GM19240 (cell line): ENCODE measurements at regions not wholly inside any gene's neighbourhood (a gene's known extent, or its start where the extent isn't known, plus 50 kb on each side); places are given as distances from the start of the nearest gene placed in this dataset.

Experiments used
- DNase-seq: peaks from one replicate; pipeline ENCODE4 v3.0.0; 2011; ENCODE audit warnings: low spot score; ENCODE audit not compliant: insufficient read length

- DNase-seq: no peak
Observed at GRCh38 chr13:40328091-40328490, 338.4 kb downstream of the FOXO1 start.

GRCh38 chr13:40329781-40330485 lies 336.5 kb downstream of the FOXO1 start:
- DNase-seq: no peak

DNA sequence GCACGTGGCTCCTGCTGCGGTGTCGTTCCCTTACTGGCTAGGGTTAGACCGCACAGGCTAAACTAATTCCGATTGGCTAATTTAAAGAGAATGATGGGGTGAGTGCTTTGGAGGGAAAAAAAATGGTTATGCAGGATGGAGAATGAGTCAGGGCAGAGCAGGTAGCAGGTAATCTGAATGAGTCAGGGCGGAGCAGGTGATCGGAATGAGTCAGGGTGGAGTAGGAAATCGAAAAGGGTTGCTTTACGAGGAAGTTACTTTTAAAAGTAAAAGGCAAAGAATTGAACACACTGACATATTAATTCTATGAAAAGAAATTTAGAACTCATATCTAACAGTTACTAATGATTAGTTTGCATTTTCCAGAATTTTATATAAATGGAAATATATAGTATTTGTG lies 335.5 kb downstream of the FOXO1 start:
- DNase-seq: no peak

- DNase-seq: no peak
Observed at GRCh38 chr13:40331802-40332201, 334.6 kb downstream of the FOXO1 start.

GRCh38 chr13:40333226-40333625 lies 333.2 kb downstream of the FOXO1 start:
- DNase-seq: no peak

GRCh38 chr13:40334031-40334430 lies 332.4 kb downstream of the FOXO1 start:
- DNase-seq: no peak

GRCh38 chr13:40334616-40335015 lies 331.8 kb downstream of the FOXO1 start:
- DNase-seq: no peak

GRCh38 chr13:40336228-40337221 lies 329.9 kb downstream of the FOXO1 start:
- DNase-seq: no peak

DNA sequence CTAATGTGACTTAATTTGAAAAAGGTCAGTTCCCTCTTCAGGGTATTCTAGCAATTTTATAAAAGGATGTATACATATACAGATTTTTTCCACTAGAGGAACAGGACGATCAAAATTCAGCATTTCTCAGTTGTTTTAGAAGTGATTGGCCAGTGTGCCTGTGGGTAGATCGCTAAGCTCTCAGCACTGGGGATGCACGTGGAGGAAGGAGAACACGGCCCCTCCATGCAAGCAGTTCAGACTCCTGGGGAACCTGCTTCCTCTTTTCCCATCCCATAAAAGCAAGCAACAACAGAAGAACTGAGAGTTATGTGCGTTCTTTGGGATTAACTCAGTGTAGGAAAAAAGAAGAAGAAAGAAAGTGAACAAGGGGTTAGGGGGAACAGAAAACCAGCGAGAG lies 328.8 kb downstream of the FOXO1 start:
- no peak for DNase-seq

- no peak for DNase-seq
Observed at GRCh38 chr13:40338217-40338616, 328.2 kb downstream of the FOXO1 start.

- DNase-seq: no peak
Observed at GRCh38 chr13:40340368-40341095, 325.9 kb downstream of the FOXO1 start.

GRCh38 chr13:40341096-40341471 lies 325.4 kb downstream of the FOXO1 start:
- DNase-seq: no peak

DNA sequence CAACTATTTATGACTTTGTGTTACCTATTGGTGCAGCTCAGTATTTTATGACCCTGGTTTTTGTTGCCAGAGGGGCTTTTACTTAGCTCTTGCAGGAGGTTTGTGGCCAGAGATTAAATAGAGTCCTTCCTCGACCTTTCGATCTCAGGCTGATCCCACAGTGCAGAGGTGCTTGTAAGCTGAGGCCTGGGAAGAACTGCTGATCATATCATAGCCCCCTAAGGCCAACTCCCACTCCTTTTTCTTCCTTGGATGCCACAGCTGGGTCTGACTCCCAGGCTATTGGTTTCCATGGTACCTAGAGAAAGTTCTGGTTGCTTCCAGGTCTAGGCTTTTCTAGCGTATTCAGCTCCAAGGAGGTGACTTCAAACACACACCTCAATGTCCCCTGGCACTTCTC lies 324.9 kb downstream of the FOXO1 start:
- no peak for DNase-seq

DNA sequence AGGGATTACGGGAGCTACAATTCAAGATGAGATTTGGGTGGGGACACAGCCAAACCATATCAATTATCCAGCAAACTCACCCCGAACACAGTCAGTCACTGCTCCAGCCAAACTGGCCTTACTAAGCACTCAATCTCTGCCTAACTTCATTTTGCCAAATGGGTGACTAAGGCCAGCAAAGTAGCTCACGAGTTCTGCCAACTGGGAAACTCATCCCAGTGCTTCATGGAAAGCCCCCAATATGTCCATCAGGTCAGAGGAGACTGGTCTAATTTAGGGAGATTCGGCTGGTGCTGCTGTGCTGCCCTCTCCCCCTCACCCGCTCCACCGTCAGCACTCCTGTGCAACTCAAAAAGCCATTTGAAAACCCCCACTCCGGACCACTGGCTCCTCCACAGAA lies 324.0 kb downstream of the FOXO1 start:
- no peak for DNase-seq

DNA sequence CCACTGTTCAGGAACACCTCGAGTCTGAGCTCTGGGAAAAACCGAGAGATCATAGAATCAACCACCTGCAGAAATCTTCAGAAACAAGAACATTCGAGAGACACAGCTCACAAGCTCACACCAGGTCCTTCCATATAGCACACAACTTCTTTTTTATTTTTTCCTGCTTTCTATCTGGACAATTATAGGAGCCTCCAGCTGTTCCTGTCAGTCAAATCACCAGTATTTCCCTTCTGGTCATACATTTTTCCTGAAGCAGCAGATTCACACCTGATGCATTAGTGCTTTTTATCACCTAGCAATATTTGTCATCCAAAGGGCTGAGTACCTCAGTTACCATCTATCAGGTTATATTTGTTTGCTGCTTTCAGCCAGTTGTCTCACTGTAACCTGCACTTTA lies 323.5 kb downstream of the FOXO1 start:
- DNase-seq: no peak

- no peak for DNase-seq
Observed at GRCh38 chr13:40343550-40344269, 322.7 kb downstream of the FOXO1 start.

- no peak for DNase-seq
Observed at GRCh38 chr13:40344270-40345148, 321.9 kb downstream of the FOXO1 start.

DNA sequence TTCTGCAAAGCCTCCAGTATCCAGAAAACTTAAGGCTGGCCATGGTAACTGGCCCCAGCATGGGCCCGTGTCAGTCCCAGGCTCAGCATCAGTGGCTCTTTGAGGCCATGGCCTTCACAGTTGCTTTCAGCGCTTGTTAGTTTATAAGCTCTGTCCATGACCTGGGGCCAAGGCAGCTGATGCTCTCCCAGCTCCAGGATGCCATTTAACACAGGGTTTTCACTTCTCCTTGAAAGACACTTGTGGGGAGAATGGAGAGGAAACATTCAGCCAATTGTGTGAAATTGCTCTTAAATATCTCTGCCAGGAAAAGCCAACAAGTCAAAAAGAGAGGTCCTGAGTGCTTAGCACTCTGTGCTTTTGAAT lies 321.3 kb downstream of the FOXO1 start:
- DNase-seq: no peak

- DNase-seq: no peak
Observed at GRCh38 chr13:40345654-40346372, 320.6 kb downstream of the FOXO1 start.

DNA sequence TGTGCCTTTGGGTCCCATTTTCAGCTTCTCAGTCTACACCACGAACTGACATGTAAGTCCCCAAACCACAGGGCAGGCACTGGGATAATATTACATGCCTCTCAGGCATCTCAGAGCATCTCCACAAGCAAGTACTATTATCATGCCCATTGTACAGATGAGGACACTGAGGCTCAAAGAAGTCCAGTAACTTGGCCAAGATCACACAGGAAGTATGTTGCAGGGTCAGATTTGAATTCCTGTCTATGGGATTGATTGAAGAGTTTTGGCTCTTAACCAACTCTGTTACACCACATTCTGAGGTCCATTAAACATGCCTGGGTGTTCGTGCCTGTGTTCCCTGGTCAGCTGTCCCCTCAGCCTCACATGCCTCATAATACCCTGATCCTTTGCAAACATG lies 319.8 kb downstream of the FOXO1 start:
- DNase-seq: no peak
